Medulla oblongata (tissue), 1 donor: ENCODE measurements at regions not wholly inside any gene's neighbourhood (a gene's known extent, or its start where the extent isn't known, plus 50 kb on each side); places are given as distances from the start of the nearest gene placed in this dataset.
A peak's percentile ranks its signal among the peaks of the same experiment; 100 is the strongest.

Experiments used
- DNase-seq: peaks from one replicate; pipeline ENCODE4 v3.0.0-alpha.2; 2015; ENCODE audit errors: extremely low spot score

GRCh38 chr3:170753421-170754310 is 116.3 kb downstream of the RPL22L1 start:
- DNase-seq: no peak

GRCh38 chr3:170752571-170753155 is 117.3 kb downstream of the RPL22L1 start:
- DNase-seq: no peak

GRCh38 chr3:170751899-170752293 is 118.1 kb downstream of the RPL22L1 start:
- no peak for DNase-seq

- no peak for DNase-seq
Measured at GRCh38 chr3:170751083-170751898, 118.7 kb downstream of the RPL22L1 start.

GRCh38 chr3:170750478-170750830 is 119.5 kb downstream of the RPL22L1 start:
- no peak for DNase-seq

GRCh38 chr3:170749765-170750477 is 120.1 kb downstream of the RPL22L1 start:
- no peak for DNase-seq

- no peak for DNase-seq
Measured at GRCh38 chr3:170749185-170749584, 120.8 kb downstream of the RPL22L1 start.

GRCh38 chr3:170746175-170746942 is 123.6 kb downstream of the RPL22L1 start:
- no peak for DNase-seq

GRCh38 chr3:170745211-170745718 is 124.7 kb downstream of the RPL22L1 start:
- DNase-seq: no peak

- no peak for DNase-seq
Measured at GRCh38 chr3:170741756-170742529, 128.1 kb downstream of the RPL22L1 start.

GRCh38 chr3:170740726-170741591 is 129.0 kb downstream of the RPL22L1 start:
- peak; percentile 90 for DNase-seq

- DNase-seq: no peak
Measured at GRCh38 chr3:170740285-170740684, 129.7 kb downstream of the RPL22L1 start.

GRCh38 chr3:170739410-170739809 is 130.6 kb downstream of the RPL22L1 start:
- no peak for DNase-seq

- DNase-seq: no peak
Measured at GRCh38 chr3:170738766-170739165, 131.2 kb downstream of the RPL22L1 start.

GRCh38 chr3:170737498-170738162 is 132.4 kb downstream of the RPL22L1 start:
- no peak for DNase-seq

- DNase-seq: peak; percentile 36
Measured at GRCh38 chr3:170735821-170736220, 134.2 kb downstream of the RPL22L1 start.

GRCh38 chr3:170734735-170735065 is 135.3 kb downstream of the RPL22L1 start:
- DNase-seq: no peak

GRCh38 chr3:170734043-170734734 is 135.8 kb downstream of the RPL22L1 start:
- DNase-seq: no peak
